ACC112 (cell line): ENCODE measurements at regions not wholly inside any gene's neighbourhood (a gene's known extent, or its start where the extent isn't known, plus 50 kb on each side); places are given as distances from the start of the nearest gene placed in this dataset.

Experiments used
- H2AFZ ChIP-seq: fragments of 200-600 bp; sonication (generic); one replicate; pipeline ENCODE4 v1.6.0; 2017; ENCODE audit warnings: antibody characterized with exemption, low read length; ENCODE audit not compliant: unreplicated experiment
- H3K27ac ChIP-seq: fragments of 200-600 bp; sonication (generic); 2 replicates; pipeline ENCODE4 v1.5.1; 2014; ENCODE audit warnings: low read depth, mild to moderate bottlenecking, antibody characterized with exemption, low read length, moderate library complexity
- H3K27me3 ChIP-seq: fragments of 200-600 bp; sonication (generic); 2 replicates; pipeline ENCODE4 v1.6.1; 2014; ENCODE audit warnings: mild to moderate bottlenecking, antibody characterized with exemption, low read length, moderate library complexity, mixed read lengths; ENCODE audit not compliant: insufficient read depth
- H3K36me3 ChIP-seq: fragments of 200-600 bp; sonication (generic); 2 replicates; pipeline ENCODE4 v1.6.1; 2016; ENCODE audit warnings: mild to moderate bottlenecking, antibody characterized with exemption, low read length, moderate library complexity, mixed read lengths; ENCODE audit not compliant: insufficient read depth
- H3K4me1 ChIP-seq: fragments of 200-600 bp; sonication (generic); one replicate; pipeline ENCODE4 v1.6.1; 2016; ENCODE audit warnings: low read length, mixed read lengths; ENCODE audit not compliant: insufficient read depth, unreplicated experiment, control insufficient read depth
- H3K4me3 ChIP-seq: fragments of 200-600 bp; sonication (generic); 2 replicates; pipeline ENCODE4 v1.5.1; 2014; ENCODE audit warnings: mild to moderate bottlenecking, low read depth, low read length
- H3K79me2 ChIP-seq: fragments of 200-600 bp; sonication (generic); one replicate; pipeline ENCODE4 v1.6.0; 2016; ENCODE audit warnings: low read length; ENCODE audit not compliant: control insufficient read depth, unreplicated experiment, insufficient read depth

- H3K36me3 ChIP-seq = no peaks in the 10 kb centered on the region
- H3K4me1 ChIP-seq = no peaks in the 10 kb centered on the region
- H3K4me3 ChIP-seq = no peak overlapping the region
- no peaks in the 10 kb centered on the region for H3K79me2 ChIP-seq
- no peaks in the 10 kb centered on the region for H3K27me3 ChIP-seq
- no peak overlapping the region for H3K27ac ChIP-seq
- H2AFZ ChIP-seq = no peak overlapping the region
Observed at GRCh38 chr5:6236170-6236793, 142.1 kb downstream of the MED10 start.

- no peaks in the 10 kb centered on the region for H3K79me2 ChIP-seq
- no peaks in the 10 kb centered on the region for H3K27me3 ChIP-seq
- no peak overlapping the region for H2AFZ ChIP-seq
- H3K36me3 ChIP-seq = no peaks in the 10 kb centered on the region
- H3K27ac ChIP-seq = no peak overlapping the region
- H3K4me1 ChIP-seq = no peaks in the 10 kb centered on the region
- H3K4me3 ChIP-seq = no peak overlapping the region
Observed at GRCh38 chr5:6235726-6236125, 142.6 kb downstream of the MED10 start.

- Histone ChIP-seq H3K27me3 (no peaks in the 10 kb centered on the region), H3K4me1 (no peaks in the 10 kb centered on the region), H3K27ac (no peak overlapping the region), H3K79me2 (no peaks in the 10 kb centered on the region), H2AFZ (no peak overlapping the region), H3K36me3 (no peaks in the 10 kb centered on the region), H3K4me3 (no peak overlapping the region)
Observed at GRCh38 chr5:6228257-6229250, 149.8 kb downstream of the MED10 start.

- H3K27me3 ChIP-seq = no peaks in the 10 kb centered on the region
- H3K36me3 ChIP-seq = no peaks in the 10 kb centered on the region
- no peak overlapping the region for H2AFZ ChIP-seq
- H3K27ac ChIP-seq = no peak overlapping the region
- H3K4me3 ChIP-seq = no peak overlapping the region
- H3K79me2 ChIP-seq = no peaks in the 10 kb centered on the region
- H3K4me1 ChIP-seq = no peaks in the 10 kb centered on the region
Observed at GRCh38 chr5:6225121-6225607, 153.2 kb downstream of the MED10 start.

- Histone ChIP-seq H3K4me3 (no peak overlapping the region), H3K36me3 (no peaks in the 10 kb centered on the region), H2AFZ (no peak overlapping the region), H3K4me1 (no peaks in the 10 kb centered on the region), H3K27ac (no peak overlapping the region), H3K27me3 (no peaks in the 10 kb centered on the region), H3K79me2 (no peaks in the 10 kb centered on the region)
Observed at GRCh38 chr5:6224406-6224805, 153.9 kb downstream of the MED10 start.

- no peaks in the 10 kb centered on the region for H3K36me3 ChIP-seq
- no peak overlapping the region for H2AFZ ChIP-seq
- no peaks in the 10 kb centered on the region for H3K27me3 ChIP-seq
Observed at GRCh38 chr5:6222899-6223298, 155.4 kb downstream of the MED10 start.

GRCh38 chr5:6222121-6222520, 156.2 kb downstream of the MED10 start:
- Histone ChIP-seq H3K79me2 (no peaks in the 10 kb centered on the region), H3K27ac (no peak overlapping the region), H2AFZ (no peak overlapping the region), H3K4me1 (no peaks in the 10 kb centered on the region), H3K4me3 (no peak overlapping the region), H3K27me3 (no peaks in the 10 kb centered on the region), H3K36me3 (no peaks in the 10 kb centered on the region)

More at GRCh38 chr5:6222899-6223298, 155.4 kb downstream of the MED10 start:
- Histone ChIP-seq H3K4me1 (no peaks in the 10 kb centered on the region), H3K4me3 (no peak overlapping the region), H3K27ac (no peak overlapping the region), H3K79me2 (no peaks in the 10 kb centered on the region)

- Histone ChIP-seq H3K79me2 (no peaks in the 10 kb centered on the region), H3K36me3 (no peaks in the 10 kb centered on the region), H3K27ac (no peak overlapping the region), H3K27me3 (no peaks in the 10 kb centered on the region), H2AFZ (no peak overlapping the region), H3K4me1 (no peaks in the 10 kb centered on the region), H3K4me3 (no peak overlapping the region)
Observed at GRCh38 chr5:6221141-6221626, 157.2 kb downstream of the MED10 start.

- Histone ChIP-seq H3K79me2 (no peaks in the 10 kb centered on the region), H3K4me1 (no peaks in the 10 kb centered on the region), H3K27me3 (no peaks in the 10 kb centered on the region), H3K27ac (no peak overlapping the region), H3K36me3 (no peaks in the 10 kb centered on the region), H3K4me3 (no peak overlapping the region), H2AFZ (no peak overlapping the region)
Observed at GRCh38 chr5:6220346-6221088, 157.8 kb downstream of the MED10 start.

GRCh38 chr5:6218517-6218916, 159.8 kb downstream of the MED10 start:
- no peaks in the 10 kb centered on the region for H3K27me3 ChIP-seq
- no peak overlapping the region for H2AFZ ChIP-seq
- no peaks in the 10 kb centered on the region for H3K79me2 ChIP-seq
- no peak overlapping the region for H3K4me3 ChIP-seq
- H3K4me1 ChIP-seq = no peaks in the 10 kb centered on the region
- H3K27ac ChIP-seq = no peak overlapping the region
- no peaks in the 10 kb centered on the region for H3K36me3 ChIP-seq
